Muscle of leg (tissue), 3 donors: ENCODE measurements at regions not wholly inside any gene's neighbourhood (a gene's known extent, or its start where the extent isn't known, plus 50 kb on each side); places are given as distances from the start of the nearest gene placed in this dataset.
A peak's percentile ranks its signal among the peaks of the same experiment; 100 is the strongest.

Experiments used
- DNase-seq: peaks from one replicate; pipeline ENCODE4 v3.0.0; 2013
- H3K27ac ChIP-seq: one replicate; pipeline ENCODE4 v1.5.1; 2013; ENCODE audit warnings: mild to moderate bottlenecking, low read length, control low read depth
- H3K27me3 ChIP-seq: one replicate; pipeline ENCODE4 v1.6.1; 2013; ENCODE audit warnings: low read length; ENCODE audit not compliant: control insufficient read depth, insufficient read depth
- H3K36me3 ChIP-seq: one replicate; pipeline ENCODE4 v1.6.1; 2013; ENCODE audit warnings: low read length; ENCODE audit not compliant: control insufficient read depth, insufficient read depth
- H3K4me1 ChIP-seq: one replicate; pipeline ENCODE4 v1.6.1; 2013; ENCODE audit warnings: low read length; ENCODE audit not compliant: control insufficient read depth, insufficient read depth
- H3K4me3 ChIP-seq: one replicate; pipeline ENCODE4 v1.5.1; 2013; ENCODE audit warnings: low read length, control low read depth
- H3K9me3 ChIP-seq: replicated peaks from 2 replicates; pipeline ENCODE4 v1.6.1; 2013; ENCODE audit warnings: low read depth, low read length; ENCODE audit not compliant: control insufficient read depth
- WGBS: methylation state at CpG from one replicate; pipeline ENCODE4 v1.1.5; 2013; ENCODE audit warnings: missing lambda C conversion rate; ENCODE audit not compliant: insufficient coverage; 5-methylcytosine and 5-hydroxymethylcytosine counted together

DNA sequence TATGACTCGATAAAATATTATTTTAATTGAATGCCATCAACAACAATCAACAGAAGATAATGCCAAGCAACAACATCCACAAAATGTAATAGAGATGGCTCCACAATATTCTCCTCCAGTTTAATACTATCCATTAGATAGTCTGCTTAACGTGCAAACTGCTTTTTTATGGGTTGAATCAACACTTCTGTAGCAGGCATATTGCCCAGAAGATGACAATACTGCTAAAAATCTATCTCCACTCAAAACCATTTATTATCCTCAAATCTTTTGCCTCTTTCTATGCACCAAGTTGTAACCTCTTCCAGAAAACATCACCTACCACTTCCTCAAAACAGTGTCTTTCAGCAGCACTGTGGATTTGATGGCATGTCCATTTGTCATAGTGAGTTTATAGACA, 295.7 kb upstream of the LMCD1 start:
- Histone ChIP-seq H3K27ac (no peak overlapping the region), H3K36me3 (no peaks in the 10 kb centered on the region), H3K27me3 (no peaks in the 10 kb centered on the region), H3K4me1 (no peaks in the 10 kb centered on the region), H3K4me3 (no peak overlapping the region), H3K9me3 (no peaks in the 10 kb centered on the region)
- 73% methylated on average over 1 of the region's 2 CpGs for WGBS
- no peak for DNase-seq

DNA sequence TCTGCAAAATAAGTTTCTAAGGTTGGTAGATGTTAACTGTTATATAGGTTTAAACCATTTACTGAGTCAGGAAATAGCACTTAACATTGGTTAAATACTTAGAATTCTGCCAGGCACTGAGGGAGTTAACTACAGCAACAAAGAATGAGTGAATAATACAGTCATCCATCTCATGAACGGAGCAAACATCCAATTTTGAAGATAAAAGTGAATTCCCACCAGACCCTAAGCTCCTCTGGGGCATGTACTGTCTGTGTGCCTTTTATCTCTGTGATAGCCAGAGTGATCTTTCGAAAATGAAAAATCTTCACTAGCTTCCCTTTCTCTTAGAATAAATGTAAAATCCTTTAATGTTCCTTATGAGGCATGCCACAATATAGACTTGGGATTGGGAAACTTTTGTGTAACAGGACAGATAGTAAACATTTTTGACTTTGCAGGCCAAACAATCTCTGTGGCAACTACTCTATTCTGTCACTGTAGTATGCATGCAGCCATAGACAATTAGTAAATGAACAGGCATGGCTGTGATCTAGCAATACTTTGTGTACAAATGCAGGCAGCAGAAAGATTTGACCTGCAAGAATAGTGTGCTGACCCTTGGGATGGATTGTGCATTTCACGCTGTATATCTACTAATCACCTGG, 294.5 kb upstream of the LMCD1 start:
- Histone ChIP-seq H3K4me1 (no peaks in the 10 kb centered on the region), H3K36me3 (no peaks in the 10 kb centered on the region), H3K9me3 (no peaks in the 10 kb centered on the region), H3K4me3 (no peak overlapping the region), H3K27me3 (no peaks in the 10 kb centered on the region), H3K27ac (no peak overlapping the region)
- no CpG with 5 or more reads among the region's 3 CpGs for WGBS
- DNase-seq: no peak

DNA sequence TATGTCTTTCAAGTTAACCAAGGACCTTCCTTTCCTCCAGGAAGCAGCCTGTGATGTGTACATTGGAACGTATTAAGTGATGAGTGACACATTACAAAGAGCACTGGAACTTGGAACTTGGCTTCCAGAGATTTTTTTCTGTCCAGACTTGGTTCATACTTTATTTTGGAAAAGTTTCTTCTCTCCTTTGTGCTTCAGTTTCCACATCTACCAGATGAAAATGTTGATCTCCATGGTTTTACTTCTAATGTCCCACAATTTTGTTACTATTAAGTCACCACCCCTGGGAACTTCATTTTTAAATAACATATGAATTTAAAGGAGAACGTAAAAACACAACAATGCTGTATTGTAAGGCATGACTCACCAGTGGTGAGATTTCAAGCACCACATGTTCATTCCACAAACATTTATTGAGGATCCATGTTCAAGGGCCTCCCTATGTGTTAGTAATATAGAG, 290.7 kb upstream of the LMCD1 start:
- WGBS: no CpG with 5 or more reads among the region's 2 CpGs
- no peaks in the 10 kb centered on the region for H3K4me1 ChIP-seq
- no peak overlapping the region for H3K27ac ChIP-seq
- H3K9me3 ChIP-seq: no peaks in the 10 kb centered on the region
- peak; percentile 56 for DNase-seq
- H3K36me3 ChIP-seq: no peaks in the 10 kb centered on the region
- no peaks in the 10 kb centered on the region for H3K27me3 ChIP-seq
- no peak overlapping the region for H3K4me3 ChIP-seq

DNA sequence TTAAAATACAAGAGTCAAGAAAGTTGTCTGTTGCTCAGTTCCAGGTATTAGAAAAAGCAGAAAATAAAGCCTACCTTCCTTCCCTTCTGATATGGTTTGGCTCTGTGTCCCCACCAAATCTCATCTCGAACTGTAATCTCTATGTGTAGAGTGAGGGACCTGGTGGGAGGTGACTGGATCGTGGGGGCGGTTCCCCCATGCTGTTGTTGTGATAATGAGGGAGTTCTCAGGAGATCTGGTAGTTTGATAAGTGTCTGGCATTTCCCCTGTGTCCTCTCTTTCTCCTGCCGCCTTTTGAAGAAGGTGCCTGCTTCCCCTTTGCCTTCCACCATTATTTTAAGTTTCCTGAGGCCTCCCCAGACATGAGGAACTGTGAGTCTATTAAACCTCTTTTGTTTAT, 288.8 kb upstream of the LMCD1 start:
- no peaks in the 10 kb centered on the region for H3K27me3 ChIP-seq
- no peak overlapping the region for H3K4me3 ChIP-seq
- no peak for DNase-seq
- H3K4me1 ChIP-seq: no peaks in the 10 kb centered on the region
- no peaks in the 10 kb centered on the region for H3K36me3 ChIP-seq
- H3K9me3 ChIP-seq: no peaks in the 10 kb centered on the region
- WGBS: no CpG with 5 or more reads among the region's 4 CpGs
- H3K27ac ChIP-seq: no peak overlapping the region

DNA sequence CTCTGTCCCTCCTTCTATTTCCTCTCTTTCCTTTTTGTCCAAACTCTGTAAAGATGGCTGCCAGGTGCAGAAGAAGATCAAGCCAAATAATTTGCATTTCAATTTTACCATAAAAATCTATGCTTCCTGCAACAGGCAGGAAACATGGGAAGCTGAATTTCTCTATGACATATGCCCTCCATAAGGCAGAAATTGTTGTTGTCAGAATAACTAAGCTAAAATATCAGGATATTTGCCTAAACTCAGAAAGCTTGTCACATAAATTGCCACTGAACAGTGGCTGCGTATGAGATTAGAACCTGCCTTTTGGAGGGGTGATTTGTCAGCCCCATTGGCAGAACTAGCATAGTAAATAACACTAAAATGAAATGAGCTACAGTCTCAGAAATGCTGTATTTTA, 288.3 kb upstream of the LMCD1 start:
- WGBS: no CpG with 5 or more reads among the region's 1 CpG

DNA sequence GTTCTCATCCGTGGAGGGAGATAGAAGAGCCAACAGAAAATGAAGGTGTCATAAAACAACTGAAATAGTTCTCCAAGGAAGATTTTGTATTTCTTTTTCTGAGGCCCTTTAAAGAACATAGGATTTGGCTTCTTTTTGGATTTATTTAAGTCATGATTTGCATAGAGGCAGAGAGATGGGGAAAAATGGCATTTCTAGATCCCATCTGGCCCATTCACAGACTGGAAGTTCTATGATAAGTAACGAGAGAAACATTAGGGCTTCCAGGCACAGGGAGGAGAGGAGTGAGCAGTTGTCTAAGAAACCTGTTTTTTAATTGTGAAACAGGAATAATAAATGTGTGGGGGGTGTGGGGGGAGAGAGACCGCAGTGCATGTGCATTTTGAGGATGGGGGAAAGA, 285.8 kb upstream of the LMCD1 start:
- WGBS: 72% methylated on average over 2 of the region's 3 CpGs

More for the DNA sequence above, 288.3 kb upstream of the LMCD1 start:
- Histone ChIP-seq H3K4me1 (no peaks in the 10 kb centered on the region), H3K36me3 (no peaks in the 10 kb centered on the region), H3K9me3 (no peaks in the 10 kb centered on the region), H3K27me3 (no peaks in the 10 kb centered on the region), H3K4me3 (no peak overlapping the region), H3K27ac (no peak overlapping the region)
- no peak for DNase-seq

DNA sequence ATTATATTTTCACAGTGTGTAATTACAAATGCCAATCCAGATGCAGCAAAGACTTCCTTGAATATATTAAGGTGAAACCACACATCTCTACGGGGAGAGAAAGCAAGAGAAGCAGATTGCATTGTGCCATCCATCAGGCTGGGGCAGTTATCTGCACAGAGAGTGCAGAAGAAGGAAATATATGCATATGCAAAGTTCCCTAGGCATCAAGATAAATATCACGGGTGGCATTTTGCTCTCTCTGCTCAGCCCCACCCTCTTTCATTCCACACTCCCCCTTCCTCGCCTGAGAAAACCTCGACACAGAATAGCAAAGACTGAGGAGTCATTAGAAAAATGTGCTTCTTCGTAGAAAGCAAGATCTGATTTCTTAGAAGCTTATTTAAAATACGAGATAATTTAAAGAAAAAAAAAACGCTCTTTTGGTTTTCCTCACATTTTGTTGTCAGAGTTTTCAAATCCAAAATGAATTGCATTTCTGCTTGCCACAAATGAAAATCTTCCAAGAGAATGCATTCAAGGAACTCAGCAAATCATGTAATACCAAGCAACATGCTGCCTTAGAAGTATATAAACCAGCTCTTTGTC, 283.2 kb upstream of the LMCD1 start:
- no peak for DNase-seq
- H3K4me1 ChIP-seq: no peaks in the 10 kb centered on the region
- H3K4me3 ChIP-seq: no peak overlapping the region
- H3K9me3 ChIP-seq: no peaks in the 10 kb centered on the region
- no peak overlapping the region for H3K27ac ChIP-seq
- WGBS: 79% methylated on average over 3 of the region's 7 CpGs
- no peaks in the 10 kb centered on the region for H3K36me3 ChIP-seq
- H3K27me3 ChIP-seq: no peaks in the 10 kb centered on the region

More for the DNA sequence above, 285.8 kb upstream of the LMCD1 start:
- Histone ChIP-seq H3K27ac (no peak overlapping the region), H3K9me3 (no peaks in the 10 kb centered on the region), H3K4me3 (no peak overlapping the region), H3K27me3 (no peaks in the 10 kb centered on the region), H3K4me1 (no peaks in the 10 kb centered on the region), H3K36me3 (no peaks in the 10 kb centered on the region)
- DNase-seq: no peak

DNA sequence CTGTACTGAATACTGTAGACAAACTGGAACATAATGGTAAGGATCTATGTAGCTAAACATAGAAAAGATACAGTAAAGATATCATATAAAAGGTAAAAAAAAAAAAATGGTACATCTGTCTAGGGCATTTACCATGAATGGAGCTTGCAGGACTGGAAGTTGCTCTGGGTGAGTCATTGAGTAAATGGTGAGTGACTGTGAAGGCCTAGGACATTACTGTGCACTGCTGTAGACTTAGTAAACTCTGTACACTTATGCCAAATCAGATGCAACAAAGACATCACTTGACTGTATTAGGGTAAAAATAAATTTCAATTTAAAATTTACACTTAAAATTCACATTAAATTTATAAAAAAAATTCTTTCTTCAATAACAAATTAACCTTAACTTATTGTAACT, 281.3 kb upstream of the LMCD1 start:
- H3K36me3 ChIP-seq: no peaks in the 10 kb centered on the region
- no peak overlapping the region for H3K27ac ChIP-seq
- DNase-seq: no peak
- H3K27me3 ChIP-seq: no peaks in the 10 kb centered on the region
- no peaks in the 10 kb centered on the region for H3K9me3 ChIP-seq
- no peak overlapping the region for H3K4me3 ChIP-seq
- peaks cover 7% of the 10 kb centered on the region for H3K4me1 ChIP-seq

DNA sequence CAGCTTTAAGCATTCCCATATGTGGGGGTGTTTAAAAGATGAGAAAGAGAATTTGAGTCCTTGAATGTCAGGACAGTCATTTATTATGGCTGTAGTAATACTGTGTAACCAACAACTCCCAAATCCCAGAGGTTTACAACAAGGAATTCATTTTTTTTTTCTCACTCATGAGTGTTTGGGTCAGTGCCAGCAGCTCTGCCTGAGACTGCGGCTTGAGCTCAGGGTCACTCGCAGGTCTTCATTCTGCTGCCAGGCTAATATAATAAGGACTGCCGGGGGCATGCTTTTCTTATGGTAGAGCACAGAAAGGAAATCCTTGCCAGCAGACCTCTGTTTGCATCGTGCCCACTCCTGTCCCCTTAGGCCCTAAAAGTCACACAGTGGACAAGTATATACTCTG, 277.9 kb upstream of the LMCD1 start:
- Histone ChIP-seq H3K27me3 (no peaks in the 10 kb centered on the region), H3K36me3 (no peaks in the 10 kb centered on the region), H3K9me3 (no peaks in the 10 kb centered on the region), H3K4me3 (no peak overlapping the region), H3K27ac (no peak overlapping the region), H3K4me1 (peaks cover 7% of the 10 kb centered on the region)
- peak; percentile 54 for DNase-seq
- WGBS: 20% methylated on average over 1 of the region's 4 CpGs

DNA sequence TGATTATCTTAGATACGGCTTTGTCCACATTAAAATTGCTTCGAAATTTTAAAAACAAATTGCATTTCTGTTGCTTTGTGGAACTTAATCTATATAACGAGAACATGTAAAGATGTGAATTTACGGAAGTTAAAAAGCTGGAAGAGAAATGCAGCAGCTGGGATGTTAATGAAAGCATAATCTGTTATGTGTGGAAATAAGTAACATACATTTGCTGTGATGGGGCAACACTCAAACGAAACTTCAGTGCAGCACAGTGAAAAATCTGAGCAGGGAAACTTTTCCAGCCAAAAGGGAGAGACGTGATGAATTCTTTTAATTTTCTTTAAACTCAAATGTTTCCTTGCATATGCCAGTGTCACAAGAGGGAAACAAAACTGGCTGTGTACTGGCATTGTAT, 276.7 kb upstream of the LMCD1 start:
- peaks cover 7% of the 10 kb centered on the region for H3K4me1 ChIP-seq
- H3K4me3 ChIP-seq: no peak overlapping the region
- 83% methylated on average over 3 of the region's 6 CpGs for WGBS
- no peak overlapping the region for H3K27ac ChIP-seq
- DNase-seq: no peak
- H3K27me3 ChIP-seq: no peaks in the 10 kb centered on the region
- H3K9me3 ChIP-seq: no peaks in the 10 kb centered on the region
- no peaks in the 10 kb centered on the region for H3K36me3 ChIP-seq

DNA sequence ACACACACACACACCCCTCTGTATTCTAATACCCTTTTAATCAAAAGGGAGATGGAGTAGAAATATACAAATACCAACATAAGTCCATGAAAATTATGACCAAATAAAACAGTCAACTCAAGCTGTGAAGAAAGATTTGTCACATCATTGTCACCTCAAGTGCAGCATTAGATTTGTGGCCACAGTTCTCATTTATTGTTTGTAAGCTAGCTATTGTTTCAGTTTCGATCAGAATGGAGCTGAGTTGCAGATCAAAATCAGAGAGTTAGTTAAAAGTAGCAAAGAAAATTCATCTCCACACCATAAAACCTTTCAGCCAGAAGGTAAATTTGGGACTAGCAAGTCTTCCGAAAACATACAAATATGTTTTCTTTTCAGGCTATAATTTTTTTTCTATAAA, 267.7 kb upstream of the LMCD1 start:
- Histone ChIP-seq H3K27me3 (no peaks in the 10 kb centered on the region), H3K4me3 (no peak overlapping the region), H3K27ac (no peak overlapping the region), H3K36me3 (no peaks in the 10 kb centered on the region), H3K9me3 (no peaks in the 10 kb centered on the region), H3K4me1 (no peaks in the 10 kb centered on the region)
- DNase-seq: no peak
- no CpG with 5 or more reads among the region's 2 CpGs for WGBS
